ENCODE measurements at regions not wholly inside any gene's neighbourhood (a gene's known extent, or its start where the extent isn't known, plus 50 kb on each side); places are given as distances from the start of the nearest gene placed in this dataset.
"Not testable (repeated sequence)": the region's sequence is repeated elsewhere in the genome, so short reads cannot be mapped to it uniquely, and the experiment has no call there.

DNA sequence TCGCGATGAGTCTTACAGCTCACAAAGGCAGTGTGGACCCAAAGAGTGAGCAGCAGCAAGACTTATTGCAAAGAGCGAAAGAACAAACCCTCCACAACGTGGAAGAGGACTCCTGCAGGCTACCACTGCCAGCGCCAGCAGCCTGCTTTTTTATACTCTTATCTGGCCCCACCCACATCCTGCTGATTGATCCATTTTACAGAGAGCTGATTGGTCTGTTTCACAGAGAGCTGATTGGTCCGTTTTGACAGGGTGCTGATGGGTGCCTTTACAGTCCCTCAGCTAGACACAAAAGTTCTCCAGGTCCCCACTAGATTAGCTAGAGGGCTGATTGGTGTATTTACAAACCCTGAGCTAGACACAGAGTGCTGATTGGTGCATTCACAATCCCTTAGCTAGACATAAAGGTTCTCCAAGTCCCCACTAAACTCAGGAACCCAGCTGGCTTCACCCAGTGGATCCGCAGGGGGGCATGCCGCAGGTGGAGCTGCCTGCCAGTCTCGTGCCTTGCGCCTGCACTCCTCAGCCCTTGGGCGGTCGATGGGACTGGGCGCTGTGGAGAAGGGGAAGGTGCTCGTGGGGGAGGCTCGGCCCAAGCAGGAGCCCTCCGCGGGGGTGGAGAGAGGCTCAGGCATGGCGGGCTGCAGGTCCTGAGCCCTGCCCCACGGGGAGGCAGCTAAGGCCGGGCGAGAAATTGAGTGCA, 75.7 kb downstream of the QDPR start:
- not testable (repeated sequence) for H3K4me2 ChIP-seq (ENCODE audit: insufficient read depth, low read length, poor library complexity, severe bottlenecking); H4K91ac ChIP-seq (ENCODE audit: low read depth, low read length, poor library complexity); H3K14ac ChIP-seq (ENCODE audit: low read length); H4K8ac ChIP-seq (ENCODE audit: low read depth, low read length); H3K9me3 ChIP-seq (replicated peaks in 1 of 2; ENCODE audit: control insufficient read depth in 2 of 2, insufficient read depth in 1 of 2, low read depth in 1 of 2, low read length in 2 of 2); H2AK5ac ChIP-seq (ENCODE audit: low read depth, low read length); H3K27me3 ChIP-seq (ENCODE audit: control insufficient read depth in 3 of 3, insufficient read depth in 3 of 3, low read depth in 1 of 3, low read length in 3 of 3); H3K23ac ChIP-seq (ENCODE audit: low read depth, low read length, poor library complexity); H2AFZ ChIP-seq (ENCODE audit: low read length); H3K36me3 ChIP-seq (replicated peaks in 1 of 2; ENCODE audit: control insufficient read depth in 2 of 2, insufficient read depth in 2 of 2, low read length in 2 of 2); H3K4me3 ChIP-seq (ENCODE audit: low read length in 2 of 2); H3K79me1 ChIP-seq (ENCODE audit: low read depth, low read length); H2BK5ac ChIP-seq (ENCODE audit: low read length); H3K18ac ChIP-seq (ENCODE audit: low read length); DNase-seq (ENCODE audit: low spot score); H3K9ac ChIP-seq (ENCODE audit: low read depth, low read length, poor library complexity); H2BK120ac ChIP-seq (ENCODE audit: low read depth, low read length); H3K4me1 ChIP-seq (ENCODE audit: control insufficient read depth in 2 of 2, insufficient read depth in 1 of 2, low read depth in 1 of 2, low read length in 2 of 2); H3K4ac ChIP-seq (ENCODE audit: low read length); H2BK15ac ChIP-seq (ENCODE audit: low read length); H3K27ac ChIP-seq (replicated peaks; ENCODE audit: low read length)
- WGBS, 2 donors (ENCODE audit: extremely low coverage in 2 of 2, insufficient read length in 2 of 2, insufficient replicate concordance in 1 of 2): no CpG with 5 or more reads among the region's 21 CpGs
- H2BK12ac ChIP-seq (ENCODE audit: low read length): peak overlapping the region; percentile 41

DNA sequence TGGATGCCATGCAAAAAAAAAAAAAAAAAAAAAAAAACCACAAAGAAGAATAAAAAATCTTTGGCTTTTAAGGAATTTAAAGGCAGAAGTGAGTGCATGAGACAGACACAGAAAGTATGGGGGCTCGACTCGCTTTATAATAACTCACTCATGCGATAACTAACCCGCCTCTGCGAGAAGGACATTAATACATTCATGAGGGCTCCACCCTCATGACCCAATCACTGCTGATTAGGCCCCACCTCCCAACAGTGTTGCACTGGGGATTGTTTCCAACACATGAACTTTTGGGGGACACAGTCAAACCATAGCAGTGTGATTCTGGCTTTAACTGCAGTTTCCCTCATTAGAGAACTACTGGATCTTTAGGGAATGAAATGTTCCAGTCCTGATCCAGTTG, 78.1 kb downstream of the QDPR start:
- Histone ChIP-seq H2BK120ac (ENCODE audit: low read depth, low read length) (no peak overlapping the region), H3K27me3 (ENCODE audit: control insufficient read depth in 3 of 3, insufficient read depth in 3 of 3, low read depth in 1 of 3, low read length in 3 of 3) (no peaks in the 10 kb centered on the region), H4K91ac (ENCODE audit: low read depth, low read length, poor library complexity) (no peak overlapping the region), H3K36me3 (replicated peaks in 1 of 2; ENCODE audit: control insufficient read depth in 2 of 2, insufficient read depth in 2 of 2, low read length in 2 of 2) (no peaks in the 10 kb centered on the region), H3K23ac (ENCODE audit: low read depth, low read length, poor library complexity) (no peak overlapping the region), H2AK5ac (ENCODE audit: low read depth, low read length) (no peak overlapping the region), H3K18ac (ENCODE audit: low read length) (no peak overlapping the region), H4K8ac (ENCODE audit: low read depth, low read length) (no peak overlapping the region), H3K79me1 (ENCODE audit: low read depth, low read length) (no peaks in the 10 kb centered on the region), H3K14ac (ENCODE audit: low read length) (no peak overlapping the region), H3K4me2 (ENCODE audit: insufficient read depth, low read length, poor library complexity, severe bottlenecking) (no peak overlapping the region), H3K9me3 (replicated peaks in 1 of 2; ENCODE audit: control insufficient read depth in 2 of 2, insufficient read depth in 1 of 2, low read depth in 1 of 2, low read length in 2 of 2) (no peaks in the 10 kb centered on the region), H3K9ac (ENCODE audit: low read depth, low read length, poor library complexity) (no peak overlapping the region), H2BK12ac (ENCODE audit: low read length) (no peak overlapping the region), H2BK15ac (ENCODE audit: low read length) (no peak overlapping the region), H2BK5ac (ENCODE audit: low read length) (no peak overlapping the region), H3K4me3 (ENCODE audit: low read length in 2 of 2) (no peak overlapping the region), H3K4me1 (ENCODE audit: control insufficient read depth in 2 of 2, insufficient read depth in 1 of 2, low read depth in 1 of 2, low read length in 2 of 2) (no peaks in the 10 kb centered on the region), H3K27ac (replicated peaks; ENCODE audit: low read length) (no peak overlapping the region), H2AFZ (ENCODE audit: low read length) (no peak overlapping the region), H3K4ac (ENCODE audit: low read length) (no peak overlapping the region)
- DNase-seq (ENCODE audit: low spot score): no peak
- no CpG with 5 or more reads among the region's 5 CpGs for WGBS, 2 donors (ENCODE audit: extremely low coverage in 2 of 2, insufficient read length in 2 of 2, insufficient replicate concordance in 1 of 2)

GRCh38 chr4:17427991-17428390, 83.9 kb downstream of the QDPR start:
- H3K36me3 ChIP-seq (replicated peaks in 1 of 2; ENCODE audit: control insufficient read depth in 2 of 2, insufficient read depth in 2 of 2, low read length in 2 of 2): no peaks in the 10 kb centered on the region
- DNase-seq (ENCODE audit: low spot score): no peak
- no peak overlapping the region for H2BK5ac ChIP-seq (ENCODE audit: low read length)
- no peak overlapping the region for H3K27ac ChIP-seq (replicated peaks; ENCODE audit: low read length)
- no peak overlapping the region for H3K18ac ChIP-seq (ENCODE audit: low read length)
- no peak overlapping the region for H4K91ac ChIP-seq (ENCODE audit: low read depth, low read length, poor library complexity)
- H2BK120ac ChIP-seq (ENCODE audit: low read depth, low read length): no peak overlapping the region
- H2BK15ac ChIP-seq (ENCODE audit: low read length): no peak overlapping the region
- no peak overlapping the region for H2BK12ac ChIP-seq (ENCODE audit: low read length)
- H2AFZ ChIP-seq (ENCODE audit: low read length): no peak overlapping the region
- no peaks in the 10 kb centered on the region for H3K4me1 ChIP-seq (ENCODE audit: control insufficient read depth in 2 of 2, insufficient read depth in 1 of 2, low read depth in 1 of 2, low read length in 2 of 2)
- no peaks in the 10 kb centered on the region for H3K79me1 ChIP-seq (ENCODE audit: low read depth, low read length)
- H3K4ac ChIP-seq (ENCODE audit: low read length): no peak overlapping the region
- H3K9ac ChIP-seq (ENCODE audit: low read depth, low read length, poor library complexity): no peak overlapping the region
- no peak overlapping the region for H3K14ac ChIP-seq (ENCODE audit: low read length)
- no peaks in the 10 kb centered on the region for H3K9me3 ChIP-seq (replicated peaks in 1 of 2; ENCODE audit: control insufficient read depth in 2 of 2, insufficient read depth in 1 of 2, low read depth in 1 of 2, low read length in 2 of 2)
- no peak overlapping the region for H2AK5ac ChIP-seq (ENCODE audit: low read depth, low read length)
- H3K23ac ChIP-seq (ENCODE audit: low read depth, low read length, poor library complexity): no peak overlapping the region
- H4K8ac ChIP-seq (ENCODE audit: low read depth, low read length): no peak overlapping the region
- H3K4me3 ChIP-seq (ENCODE audit: low read length in 2 of 2): no peak overlapping the region
- H3K27me3 ChIP-seq (ENCODE audit: control insufficient read depth in 3 of 3, insufficient read depth in 3 of 3, low read depth in 1 of 3, low read length in 3 of 3): peaks cover 0 to 3% (median 0%) of the 10 kb centered on the region in 3 experiments
- H3K4me2 ChIP-seq (ENCODE audit: insufficient read depth, low read length, poor library complexity, severe bottlenecking): no peak overlapping the region
- no CpG with 5 or more reads among the region's 4 CpGs for WGBS, 2 donors (ENCODE audit: extremely low coverage in 2 of 2, insufficient read length in 2 of 2, insufficient replicate concordance in 1 of 2)

GRCh38 chr4:17426222-17426621, 85.7 kb downstream of the QDPR start:
- WGBS, 2 donors (ENCODE audit: extremely low coverage in 2 of 2, insufficient read length in 2 of 2, insufficient replicate concordance in 1 of 2): no CpG with 5 or more reads among the region's 5 CpGs
- H3K4me3 ChIP-seq (ENCODE audit: low read length in 2 of 2): no peak overlapping the region

More at GRCh38 chr4:17426222-17426621, 85.7 kb downstream of the QDPR start:
- H2BK12ac ChIP-seq (ENCODE audit: low read length): no peak overlapping the region
- no peaks in the 10 kb centered on the region for H3K9me3 ChIP-seq (replicated peaks in 1 of 2; ENCODE audit: control insufficient read depth in 2 of 2, insufficient read depth in 1 of 2, low read depth in 1 of 2, low read length in 2 of 2)
- H4K8ac ChIP-seq (ENCODE audit: low read depth, low read length): no peak overlapping the region
- H2AFZ ChIP-seq (ENCODE audit: low read length): peak overlapping the region; percentile 32
- H3K4ac ChIP-seq (ENCODE audit: low read length): no peak overlapping the region
- no peak overlapping the region for H2BK120ac ChIP-seq (ENCODE audit: low read depth, low read length)
- no peak overlapping the region for H3K4me2 ChIP-seq (ENCODE audit: insufficient read depth, low read length, poor library complexity, severe bottlenecking)
- no peak overlapping the region for H2BK5ac ChIP-seq (ENCODE audit: low read length)
- H3K4me1 ChIP-seq (ENCODE audit: control insufficient read depth in 2 of 2, insufficient read depth in 1 of 2, low read depth in 1 of 2, low read length in 2 of 2): no peaks in the 10 kb centered on the region
- H3K14ac ChIP-seq (ENCODE audit: low read length): no peak overlapping the region
- no peak overlapping the region for H2BK15ac ChIP-seq (ENCODE audit: low read length)
- no peak overlapping the region for H2AK5ac ChIP-seq (ENCODE audit: low read depth, low read length)
- H4K91ac ChIP-seq (ENCODE audit: low read depth, low read length, poor library complexity): no peak overlapping the region
- H3K23ac ChIP-seq (ENCODE audit: low read depth, low read length, poor library complexity): no peak overlapping the region
- no peaks in the 10 kb centered on the region for H3K79me1 ChIP-seq (ENCODE audit: low read depth, low read length)
- no peak overlapping the region for H3K9ac ChIP-seq (ENCODE audit: low read depth, low read length, poor library complexity)
- H3K18ac ChIP-seq (ENCODE audit: low read length): no peak overlapping the region
- no peaks in the 10 kb centered on the region for H3K36me3 ChIP-seq (replicated peaks in 1 of 2; ENCODE audit: control insufficient read depth in 2 of 2, insufficient read depth in 2 of 2, low read length in 2 of 2)
- H3K27ac ChIP-seq (replicated peaks; ENCODE audit: low read length): no peak overlapping the region
- H3K27me3 ChIP-seq (ENCODE audit: control insufficient read depth in 3 of 3, insufficient read depth in 3 of 3, low read depth in 1 of 3, low read length in 3 of 3): peaks cover 0 to 3% (median 0%) of the 10 kb centered on the region in 3 experiments
- no peak for DNase-seq (ENCODE audit: low spot score)

Data from neuronal stem cell (in vitro differentiated cells).